ENCODE measurements at regions not wholly inside any gene's neighbourhood (a gene's known extent, or its start where the extent isn't known, plus 50 kb on each side); places are given as distances from the start of the nearest gene placed in this dataset.

DNA sequence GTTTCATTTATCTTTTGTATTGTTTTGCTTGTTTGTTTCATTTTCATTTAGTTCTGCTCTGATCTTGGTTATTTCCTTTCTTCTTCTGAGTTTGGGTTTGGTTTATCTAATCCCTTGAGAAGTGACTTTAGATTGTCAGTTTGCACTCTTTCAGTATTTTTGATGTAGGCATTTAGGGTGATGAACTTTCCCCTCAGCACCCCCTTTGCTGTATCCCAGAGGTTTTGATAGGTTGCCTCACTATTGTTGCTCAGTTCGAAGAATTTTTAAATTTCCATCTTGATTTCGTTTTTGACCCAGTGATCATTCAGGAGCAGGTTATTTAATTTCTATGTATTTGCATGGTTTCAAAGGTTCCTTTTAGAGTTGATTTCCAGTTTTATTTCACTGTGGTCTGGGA lies 119.6 kb upstream of the SSTR4 start (continued):
- TF ChIP-seq, protein P1, sequence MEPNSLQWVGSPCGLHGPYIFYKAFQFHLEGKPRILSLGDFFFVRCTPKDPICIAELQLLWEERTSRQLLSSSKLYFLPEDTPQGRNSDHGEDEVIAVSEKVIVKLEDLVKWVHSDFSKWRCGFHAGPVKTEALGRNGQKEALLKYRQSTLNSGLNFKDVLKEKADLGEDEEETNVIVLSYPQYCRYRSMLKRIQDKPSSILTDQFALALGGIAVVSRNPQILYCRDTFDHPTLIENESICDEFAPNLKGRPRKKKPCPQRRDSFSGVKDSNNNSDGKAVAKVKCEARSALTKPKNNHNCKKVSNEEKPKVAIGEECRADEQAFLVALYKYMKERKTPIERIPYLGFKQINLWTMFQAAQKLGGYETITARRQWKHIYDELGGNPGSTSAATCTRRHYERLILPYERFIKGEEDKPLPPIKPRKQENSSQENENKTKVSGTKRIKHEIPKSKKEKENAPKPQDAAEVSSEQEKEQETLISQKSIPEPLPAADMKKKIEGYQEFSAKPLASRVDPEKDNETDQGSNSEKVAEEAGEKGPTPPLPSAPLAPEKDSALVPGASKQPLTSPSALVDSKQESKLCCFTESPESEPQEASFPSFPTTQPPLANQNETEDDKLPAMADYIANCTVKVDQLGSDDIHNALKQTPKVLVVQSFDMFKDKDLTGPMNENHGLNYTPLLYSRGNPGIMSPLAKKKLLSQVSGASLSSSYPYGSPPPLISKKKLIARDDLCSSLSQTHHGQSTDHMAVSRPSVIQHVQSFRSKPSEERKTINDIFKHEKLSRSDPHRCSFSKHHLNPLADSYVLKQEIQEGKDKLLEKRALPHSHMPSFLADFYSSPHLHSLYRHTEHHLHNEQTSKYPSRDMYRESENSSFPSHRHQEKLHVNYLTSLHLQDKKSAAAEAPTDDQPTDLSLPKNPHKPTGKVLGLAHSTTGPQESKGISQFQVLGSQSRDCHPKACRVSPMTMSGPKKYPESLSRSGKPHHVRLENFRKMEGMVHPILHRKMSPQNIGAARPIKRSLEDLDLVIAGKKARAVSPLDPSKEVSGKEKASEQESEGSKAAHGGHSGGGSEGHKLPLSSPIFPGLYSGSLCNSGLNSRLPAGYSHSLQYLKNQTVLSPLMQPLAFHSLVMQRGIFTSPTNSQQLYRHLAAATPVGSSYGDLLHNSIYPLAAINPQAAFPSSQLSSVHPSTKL (CRISPR knock-in tag; IDR thresholded peaks at IDR 0.05), result no peak
- TF ChIP-seq TRIM24 (CRISPR knock-in tag; IDR thresholded peaks at IDR 0.05), result no peak
- TF ChIP-seq ZNF772 (CRISPR knock-in tag; IDR thresholded peaks at IDR 0.05), result no peak
- TF ChIP-seq STAG1 (CRISPR knock-in tag; IDR thresholded peaks at IDR 0.05), result no peak
- TF ChIP-seq, protein P2, sequence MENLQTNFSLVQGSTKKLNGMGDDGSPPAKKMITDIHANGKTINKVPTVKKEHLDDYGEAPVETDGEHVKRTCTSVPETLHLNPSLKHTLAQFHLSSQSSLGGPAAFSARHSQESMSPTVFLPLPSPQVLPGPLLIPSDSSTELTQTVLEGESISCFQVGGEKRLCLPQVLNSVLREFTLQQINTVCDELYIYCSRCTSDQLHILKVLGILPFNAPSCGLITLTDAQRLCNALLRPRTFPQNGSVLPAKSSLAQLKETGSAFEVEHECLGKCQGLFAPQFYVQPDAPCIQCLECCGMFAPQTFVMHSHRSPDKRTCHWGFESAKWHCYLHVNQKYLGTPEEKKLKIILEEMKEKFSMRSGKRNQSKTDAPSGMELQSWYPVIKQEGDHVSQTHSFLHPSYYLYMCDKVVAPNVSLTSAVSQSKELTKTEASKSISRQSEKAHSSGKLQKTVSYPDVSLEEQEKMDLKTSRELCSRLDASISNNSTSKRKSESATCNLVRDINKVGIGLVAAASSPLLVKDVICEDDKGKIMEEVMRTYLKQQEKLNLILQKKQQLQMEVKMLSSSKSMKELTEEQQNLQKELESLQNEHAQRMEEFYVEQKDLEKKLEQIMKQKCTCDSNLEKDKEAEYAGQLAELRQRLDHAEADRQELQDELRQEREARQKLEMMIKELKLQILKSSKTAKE (CRISPR knock-in tag; IDR thresholded peaks at IDR 0.05; ENCODE audit: borderline replicate concordance), result no peak
- TF ChIP-seq PHF21A (CRISPR knock-in tag; IDR thresholded peaks at IDR 0.05), result no peak
- no peak for TF ChIP-seq MYNN (CRISPR knock-in tag; IDR thresholded peaks at IDR 0.05; ENCODE audit: low read depth)
- TF ChIP-seq MNT (IDR thresholded peaks at IDR 0.05), result no peak
- TF ChIP-seq MATR3 (CRISPR knock-in tag; IDR thresholded peaks at IDR 0.05), result no peak
- TF ChIP-seq, protein P3, sequence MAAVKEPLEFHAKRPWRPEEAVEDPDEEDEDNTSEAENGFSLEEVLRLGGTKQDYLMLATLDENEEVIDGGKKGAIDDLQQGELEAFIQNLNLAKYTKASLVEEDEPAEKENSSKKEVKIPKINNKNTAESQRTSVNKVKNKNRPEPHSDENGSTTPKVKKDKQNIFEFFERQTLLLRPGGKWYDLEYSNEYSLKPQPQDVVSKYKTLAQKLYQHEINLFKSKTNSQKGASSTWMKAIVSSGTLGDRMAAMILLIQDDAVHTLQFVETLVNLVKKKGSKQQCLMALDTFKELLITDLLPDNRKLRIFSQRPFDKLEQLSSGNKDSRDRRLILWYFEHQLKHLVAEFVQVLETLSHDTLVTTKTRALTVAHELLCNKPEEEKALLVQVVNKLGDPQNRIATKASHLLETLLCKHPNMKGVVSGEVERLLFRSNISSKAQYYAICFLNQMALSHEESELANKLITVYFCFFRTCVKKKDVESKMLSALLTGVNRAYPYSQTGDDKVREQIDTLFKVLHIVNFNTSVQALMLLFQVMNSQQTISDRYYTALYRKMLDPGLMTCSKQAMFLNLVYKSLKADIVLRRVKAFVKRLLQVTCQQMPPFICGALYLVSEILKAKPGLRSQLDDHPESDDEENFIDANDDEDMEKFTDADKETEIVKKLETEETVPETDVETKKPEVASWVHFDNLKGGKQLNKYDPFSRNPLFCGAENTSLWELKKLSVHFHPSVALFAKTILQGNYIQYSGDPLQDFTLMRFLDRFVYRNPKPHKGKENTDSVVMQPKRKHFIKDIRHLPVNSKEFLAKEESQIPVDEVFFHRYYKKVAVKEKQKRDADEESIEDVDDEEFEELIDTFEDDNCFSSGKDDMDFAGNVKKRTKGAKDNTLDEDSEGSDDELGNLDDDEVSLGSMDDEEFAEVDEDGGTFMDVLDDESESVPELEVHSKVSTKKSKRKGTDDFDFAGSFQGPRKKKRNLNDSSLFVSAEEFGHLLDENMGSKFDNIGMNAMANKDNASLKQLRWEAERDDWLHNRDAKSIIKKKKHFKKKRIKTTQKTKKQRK (IDR thresholded peaks at IDR 0.05; ENCODE audit: low read length), result no peak
- TF ChIP-seq, protein P4, sequence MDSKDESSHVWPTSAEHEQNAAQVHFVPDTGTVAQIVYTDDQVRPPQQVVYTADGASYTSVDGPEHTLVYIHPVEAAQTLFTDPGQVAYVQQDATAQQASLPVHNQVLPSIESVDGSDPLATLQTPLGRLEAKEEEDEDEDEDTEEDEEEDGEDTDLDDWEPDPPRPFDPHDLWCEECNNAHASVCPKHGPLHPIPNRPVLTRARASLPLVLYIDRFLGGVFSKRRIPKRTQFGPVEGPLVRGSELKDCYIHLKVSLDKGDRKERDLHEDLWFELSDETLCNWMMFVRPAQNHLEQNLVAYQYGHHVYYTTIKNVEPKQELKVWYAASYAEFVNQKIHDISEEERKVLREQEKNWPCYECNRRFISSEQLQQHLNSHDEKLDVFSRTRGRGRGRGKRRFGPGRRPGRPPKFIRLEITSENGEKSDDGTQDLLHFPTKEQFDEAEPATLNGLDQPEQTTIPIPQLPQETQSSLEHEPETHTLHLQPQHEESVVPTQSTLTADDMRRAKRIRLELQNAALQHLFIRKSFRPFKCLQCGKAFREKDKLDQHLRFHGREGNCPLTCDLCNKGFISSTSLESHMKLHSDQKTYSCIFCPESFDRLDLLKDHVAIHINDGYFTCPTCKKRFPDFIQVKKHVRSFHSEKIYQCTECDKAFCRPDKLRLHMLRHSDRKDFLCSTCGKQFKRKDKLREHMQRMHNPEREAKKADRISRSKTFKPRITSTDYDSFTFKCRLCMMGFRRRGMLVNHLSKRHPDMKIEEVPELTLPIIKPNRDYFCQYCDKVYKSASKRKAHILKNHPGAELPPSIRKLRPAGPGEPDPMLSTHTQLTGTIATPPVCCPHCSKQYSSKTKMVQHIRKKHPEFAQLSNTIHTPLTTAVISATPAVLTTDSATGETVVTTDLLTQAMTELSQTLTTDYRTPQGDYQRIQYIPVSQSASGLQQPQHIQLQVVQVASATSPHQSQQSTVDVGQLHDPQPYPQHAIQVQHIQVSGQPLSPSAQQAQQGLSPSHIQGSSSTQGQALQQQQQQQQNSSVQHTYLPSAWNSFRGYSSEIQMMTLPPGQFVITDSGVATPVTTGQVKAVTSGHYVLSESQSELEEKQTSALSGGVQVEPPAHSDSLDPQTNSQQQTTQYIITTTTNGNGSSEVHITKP (CRISPR knock-in tag; IDR thresholded peaks at IDR 0.05; ENCODE audit: low read depth), result no peak

Data from HepG2 (cell line).